ENCODE measurements at regions not wholly inside any gene's neighbourhood (a gene's known extent, or its start where the extent isn't known, plus 50 kb on each side); places are given as distances from the start of the nearest gene placed in this dataset.

DNA sequence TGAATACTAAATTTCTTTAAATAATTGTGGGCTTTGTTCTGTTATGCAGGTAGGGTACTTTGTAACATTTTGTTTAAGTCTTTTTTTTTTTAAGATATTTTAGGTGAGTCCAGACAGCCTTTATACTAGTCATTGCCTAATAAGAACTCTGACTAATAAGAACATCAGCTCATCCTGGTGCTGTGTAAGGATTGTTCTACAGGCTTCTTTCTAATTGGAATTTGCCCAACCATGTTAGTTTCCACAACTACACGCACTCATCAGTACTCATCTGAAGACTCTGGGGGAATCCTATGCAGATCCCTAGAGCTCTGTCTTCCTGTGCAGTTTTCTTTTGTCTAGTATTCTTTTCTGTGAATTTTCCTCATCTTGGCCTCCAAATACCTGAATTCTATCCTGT lies 741.8 kb downstream of the IGSF11 start:
- Histone ChIP-seq H3K36me3 (no peaks in the 10 kb centered on the region), H3K27me3 (no peaks in the 10 kb centered on the region), H3K4me3 (no peak overlapping the region), H3K4me1 (no peaks in the 10 kb centered on the region), H3K9me3 (no peaks in the 10 kb centered on the region), H3K27ac (no peak overlapping the region)
- intact Hi-C loops (cut with DNase I): no loop called here
- no peak for DNase-seq (ENCODE audit: extremely low spot score in 2 of 2)
- TF ChIP-seq POLR2A (IDR thresholded peaks at IDR 0.05): no peak
- TF ChIP-seq, protein P1, sequence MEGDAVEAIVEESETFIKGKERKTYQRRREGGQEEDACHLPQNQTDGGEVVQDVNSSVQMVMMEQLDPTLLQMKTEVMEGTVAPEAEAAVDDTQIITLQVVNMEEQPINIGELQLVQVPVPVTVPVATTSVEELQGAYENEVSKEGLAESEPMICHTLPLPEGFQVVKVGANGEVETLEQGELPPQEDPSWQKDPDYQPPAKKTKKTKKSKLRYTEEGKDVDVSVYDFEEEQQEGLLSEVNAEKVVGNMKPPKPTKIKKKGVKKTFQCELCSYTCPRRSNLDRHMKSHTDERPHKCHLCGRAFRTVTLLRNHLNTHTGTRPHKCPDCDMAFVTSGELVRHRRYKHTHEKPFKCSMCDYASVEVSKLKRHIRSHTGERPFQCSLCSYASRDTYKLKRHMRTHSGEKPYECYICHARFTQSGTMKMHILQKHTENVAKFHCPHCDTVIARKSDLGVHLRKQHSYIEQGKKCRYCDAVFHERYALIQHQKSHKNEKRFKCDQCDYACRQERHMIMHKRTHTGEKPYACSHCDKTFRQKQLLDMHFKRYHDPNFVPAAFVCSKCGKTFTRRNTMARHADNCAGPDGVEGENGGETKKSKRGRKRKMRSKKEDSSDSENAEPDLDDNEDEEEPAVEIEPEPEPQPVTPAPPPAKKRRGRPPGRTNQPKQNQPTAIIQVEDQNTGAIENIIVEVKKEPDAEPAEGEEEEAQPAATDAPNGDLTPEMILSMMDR (IDR thresholded peaks at IDR 0.05): no peak
- TF ChIP-seq POLR2AphosphoS5 (IDR thresholded peaks at IDR 0.05; ENCODE audit: insufficient read depth in 1 of 2, low read depth in 1 of 2): no peak

DNA sequence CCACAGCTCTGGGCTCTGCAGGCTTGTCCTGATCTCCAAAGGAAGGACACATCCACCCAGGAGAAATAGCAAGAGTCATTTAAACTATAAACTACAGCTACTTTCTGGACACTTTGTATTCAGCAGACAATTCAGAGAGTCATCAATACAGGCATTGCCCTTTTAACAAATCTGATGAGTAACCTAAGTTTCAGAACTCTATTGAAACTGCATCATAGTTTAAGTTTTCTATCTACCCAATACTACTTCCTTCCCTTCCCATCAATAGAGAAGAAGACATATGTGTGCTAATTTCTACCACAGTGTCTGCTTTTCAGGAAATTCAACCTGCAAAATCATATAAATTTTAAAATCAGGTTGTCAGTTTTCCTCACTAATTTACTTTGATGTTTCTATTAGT lies 736.5 kb downstream of the IGSF11 start:
- no peak for DNase-seq (ENCODE audit: extremely low spot score in 2 of 2)
- TF ChIP-seq POLR2A (IDR thresholded peaks at IDR 0.05): no peak
- TF ChIP-seq, protein P1 (IDR thresholded peaks at IDR 0.05): no peak
- no peak for TF ChIP-seq POLR2AphosphoS5 (IDR thresholded peaks at IDR 0.05; ENCODE audit: insufficient read depth in 1 of 2, low read depth in 1 of 2)
- H3K4me3 ChIP-seq: no peak overlapping the region
- H3K9me3 ChIP-seq: no peaks in the 10 kb centered on the region
- no peaks in the 10 kb centered on the region for H3K36me3 ChIP-seq
- H3K4me1 ChIP-seq: no peaks in the 10 kb centered on the region
- no peak overlapping the region for H3K27ac ChIP-seq
- no peaks in the 10 kb centered on the region for H3K27me3 ChIP-seq
- intact Hi-C loops (cut with DNase I): no loop called here

DNA sequence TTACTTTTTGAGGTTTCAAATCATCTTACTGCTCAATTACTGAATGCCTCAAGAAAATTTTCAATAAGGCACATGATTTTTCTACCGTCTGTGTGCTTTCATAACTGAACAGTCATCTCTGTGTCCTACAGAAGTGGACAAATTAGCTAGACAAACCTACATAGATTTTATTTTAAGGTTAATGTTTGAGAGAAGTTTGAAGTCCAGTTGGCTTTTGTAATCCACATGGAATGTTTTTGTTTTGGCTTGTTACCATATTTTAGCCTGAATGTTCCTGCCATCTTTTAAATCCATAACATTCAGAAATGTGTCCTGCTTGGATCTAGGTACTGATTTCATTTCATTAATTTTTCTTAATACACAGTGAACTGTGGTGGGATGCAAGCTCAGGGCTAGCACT lies 730.1 kb downstream of the IGSF11 start:
- intact Hi-C loops (cut with DNase I): no loop called here
- no peak for DNase-seq (ENCODE audit: extremely low spot score in 2 of 2)
- no peaks in the 10 kb centered on the region for H3K4me1 ChIP-seq
- no peaks in the 10 kb centered on the region for H3K27me3 ChIP-seq
- no peak overlapping the region for H3K27ac ChIP-seq
- no peak overlapping the region for H3K4me3 ChIP-seq
- TF ChIP-seq POLR2AphosphoS5 (IDR thresholded peaks at IDR 0.05; ENCODE audit: insufficient read depth in 1 of 2, low read depth in 1 of 2) (no peak), POLR2A (IDR thresholded peaks at IDR 0.05) (no peak)
- TF ChIP-seq, protein P1 (IDR thresholded peaks at IDR 0.05): no peak
- H3K36me3 ChIP-seq: no peaks in the 10 kb centered on the region
- H3K9me3 ChIP-seq: no peaks in the 10 kb centered on the region

DNA sequence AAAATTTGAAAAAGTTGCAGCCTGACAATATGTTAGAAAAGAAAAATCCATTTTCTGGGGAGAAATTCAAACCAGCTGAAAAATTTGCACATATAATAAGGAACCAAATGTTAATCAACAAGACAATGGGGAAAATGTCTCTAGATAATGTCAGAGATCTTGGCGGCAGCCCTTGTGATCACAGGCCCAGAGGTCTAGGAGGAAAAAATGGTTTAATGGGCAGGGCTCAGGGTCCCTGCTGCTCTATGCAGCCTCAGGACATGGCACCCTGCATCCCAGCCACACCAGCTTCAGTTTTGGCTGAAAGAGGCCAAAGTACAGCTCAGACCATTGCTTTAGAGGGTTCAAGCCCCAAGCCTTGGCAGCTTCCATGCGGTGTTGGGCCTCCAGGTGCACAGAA lies 701.9 kb downstream of the IGSF11 start:
- intact Hi-C loops (cut with DNase I): no loop called here
- Histone ChIP-seq H3K4me3 (no peak overlapping the region), H3K36me3 (no peaks in the 10 kb centered on the region), H3K4me1 (no peaks in the 10 kb centered on the region), H3K27ac (no peak overlapping the region), H3K9me3 (peaks cover 3% of the 10 kb centered on the region), H3K27me3 (no peaks in the 10 kb centered on the region)
- DNase-seq (ENCODE audit: extremely low spot score in 2 of 2): no peak
- TF ChIP-seq, protein P1 (IDR thresholded peaks at IDR 0.05): no peak
- TF ChIP-seq POLR2A (IDR thresholded peaks at IDR 0.05) (no peak), POLR2AphosphoS5 (IDR thresholded peaks at IDR 0.05; ENCODE audit: insufficient read depth in 1 of 2, low read depth in 1 of 2) (no peak)

DNA sequence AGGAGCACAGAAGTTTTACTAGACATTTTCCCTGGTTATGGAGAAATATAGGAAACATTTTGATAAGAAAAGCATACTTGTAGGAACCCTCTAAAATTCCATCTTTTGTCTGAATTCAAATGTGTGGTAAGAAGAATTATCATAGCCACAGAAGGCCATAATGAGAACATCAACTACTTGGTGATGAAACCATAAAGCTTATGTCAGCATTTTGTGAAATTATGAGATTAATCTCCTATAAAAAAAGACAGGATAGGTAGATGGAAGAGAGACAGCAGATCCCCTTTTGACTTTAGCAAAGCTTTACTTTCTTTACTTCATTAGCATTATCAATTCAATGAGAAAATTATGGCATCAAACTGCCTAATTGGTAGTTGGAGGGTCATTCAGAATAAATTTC lies 697.0 kb downstream of the IGSF11 start:
- Histone ChIP-seq H3K27me3 (no peaks in the 10 kb centered on the region), H3K4me3 (no peak overlapping the region), H3K27ac (no peak overlapping the region), H3K36me3 (no peaks in the 10 kb centered on the region), H3K4me1 (no peaks in the 10 kb centered on the region), H3K9me3 (peaks cover 3% of the 10 kb centered on the region)
- intact Hi-C loops (cut with DNase I): no loop called here
- no peak for DNase-seq (ENCODE audit: extremely low spot score in 2 of 2)
- no peak for TF ChIP-seq POLR2AphosphoS5 (IDR thresholded peaks at IDR 0.05; ENCODE audit: insufficient read depth in 1 of 2, low read depth in 1 of 2)
- TF ChIP-seq, protein P1 (IDR thresholded peaks at IDR 0.05): no peak
- no peak for TF ChIP-seq POLR2A (IDR thresholded peaks at IDR 0.05)
